ENCODE measurements at regions not wholly inside any gene's neighbourhood (a gene's known extent, or its start where the extent isn't known, plus 50 kb on each side); places are given as distances from the start of the nearest gene placed in this dataset.

DNA sequence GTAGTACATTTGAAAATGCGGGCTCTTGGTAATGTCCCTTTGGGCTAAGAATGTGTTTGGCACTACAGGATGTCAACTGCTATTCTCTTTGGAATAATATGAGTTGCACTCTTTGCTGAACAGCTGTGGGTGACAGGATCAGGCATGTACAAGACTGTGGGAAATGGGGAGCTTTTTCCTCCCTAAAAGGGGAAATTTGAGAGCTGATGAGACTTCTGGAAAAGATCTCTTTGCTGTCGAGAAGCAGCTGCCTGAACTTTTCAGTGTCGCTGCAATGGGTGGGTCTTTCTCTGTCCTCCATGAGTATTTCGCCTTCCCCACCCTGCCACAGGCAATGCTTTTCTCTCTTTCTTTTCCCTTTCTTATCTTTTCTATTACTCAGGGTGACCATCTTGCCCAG lies 762.2 kb upstream of the GCFC2 start (continued):
- TF ChIP-seq SOX15 (CRISPR knock-in tag; IDR thresholded peaks at IDR 0.05) = no peak
- TF ChIP-seq, protein P1, sequence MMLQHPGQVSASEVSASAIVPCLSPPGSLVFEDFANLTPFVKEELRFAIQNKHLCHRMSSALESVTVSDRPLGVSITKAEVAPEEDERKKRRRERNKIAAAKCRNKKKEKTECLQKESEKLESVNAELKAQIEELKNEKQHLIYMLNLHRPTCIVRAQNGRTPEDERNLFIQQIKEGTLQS (CRISPR knock-in tag; conservative IDR thresholded peaks at IDR 0.05) = no peak
- TF ChIP-seq, protein P2, sequence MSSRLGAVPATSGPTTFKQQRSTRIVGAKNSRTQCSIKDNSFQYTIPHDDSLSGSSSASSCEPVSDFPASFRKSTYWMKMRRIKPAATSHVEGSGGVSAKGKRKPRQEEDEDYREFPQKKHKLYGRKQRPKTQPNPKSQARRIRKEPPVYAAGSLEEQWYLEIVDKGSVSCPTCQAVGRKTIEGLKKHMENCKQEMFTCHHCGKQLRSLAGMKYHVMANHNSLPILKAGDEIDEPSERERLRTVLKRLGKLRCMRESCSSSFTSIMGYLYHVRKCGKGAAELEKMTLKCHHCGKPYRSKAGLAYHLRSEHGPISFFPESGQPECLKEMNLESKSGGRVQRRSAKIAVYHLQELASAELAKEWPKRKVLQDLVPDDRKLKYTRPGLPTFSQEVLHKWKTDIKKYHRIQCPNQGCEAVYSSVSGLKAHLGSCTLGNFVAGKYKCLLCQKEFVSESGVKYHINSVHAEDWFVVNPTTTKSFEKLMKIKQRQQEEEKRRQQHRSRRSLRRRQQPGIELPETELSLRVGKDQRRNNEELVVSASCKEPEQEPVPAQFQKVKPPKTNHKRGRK (CRISPR knock-in tag; IDR thresholded peaks at IDR 0.05; ENCODE audit: borderline replicate concordance) = no peak
- TF ChIP-seq TEAD1 (CRISPR knock-in tag; IDR thresholded peaks at IDR 0.05) = no peak
- no peak for TF ChIP-seq ZNF416 (CRISPR knock-in tag; IDR thresholded peaks at IDR 0.05)
- TF ChIP-seq GRHL2 (CRISPR knock-in tag; IDR thresholded peaks at IDR 0.05; ENCODE audit: insufficient replicate concordance, severe bottlenecking) = no peak
- TF ChIP-seq FOXP1 (CRISPR knock-in tag; IDR thresholded peaks at IDR 0.05; ENCODE audit: borderline replicate concordance) = no peak
- TF ChIP-seq RORB (CRISPR knock-in tag; IDR thresholded peaks at IDR 0.05) = no peak
- TF ChIP-seq, protein P3, sequence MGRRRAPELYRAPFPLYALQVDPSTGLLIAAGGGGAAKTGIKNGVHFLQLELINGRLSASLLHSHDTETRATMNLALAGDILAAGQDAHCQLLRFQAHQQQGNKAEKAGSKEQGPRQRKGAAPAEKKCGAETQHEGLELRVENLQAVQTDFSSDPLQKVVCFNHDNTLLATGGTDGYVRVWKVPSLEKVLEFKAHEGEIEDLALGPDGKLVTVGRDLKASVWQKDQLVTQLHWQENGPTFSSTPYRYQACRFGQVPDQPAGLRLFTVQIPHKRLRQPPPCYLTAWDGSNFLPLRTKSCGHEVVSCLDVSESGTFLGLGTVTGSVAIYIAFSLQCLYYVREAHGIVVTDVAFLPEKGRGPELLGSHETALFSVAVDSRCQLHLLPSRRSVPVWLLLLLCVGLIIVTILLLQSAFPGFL (CRISPR knock-in tag; IDR thresholded peaks at IDR 0.05; ENCODE audit: borderline replicate concordance) = no peak

DNA sequence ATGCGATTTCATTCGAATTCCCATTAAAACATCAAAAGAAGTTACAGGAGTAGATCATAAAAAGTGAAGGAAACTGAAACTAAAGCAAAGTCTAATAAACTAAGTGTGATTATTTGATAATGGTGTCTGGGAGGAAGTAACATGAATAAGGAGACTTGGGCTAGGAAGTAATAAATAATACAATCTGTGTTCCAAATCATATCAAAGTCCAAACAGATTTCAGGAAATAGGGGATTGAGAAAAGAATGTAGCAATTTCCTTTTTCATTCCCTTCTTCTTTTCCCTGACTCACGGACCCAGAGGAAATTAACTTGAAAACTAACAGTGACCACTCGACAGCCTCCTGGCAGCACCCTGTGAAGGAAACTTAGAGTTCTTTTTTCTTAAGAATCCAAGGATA lies 758.4 kb upstream of the GCFC2 start:
- DNase-seq (ENCODE audit: low spot score) = no peak
- Mint-ChIP-seq H3K4me1 (peaks cover 41% of the 10 kb centered on the region), H3K9me3 (peaks cover 22% of the 10 kb centered on the region), H3K4me3 (no peak overlapping the region), H3K36me3 (peaks cover 21% of the 10 kb centered on the region), H3K27ac (peak overlapping the region; percentile 28; the same call in 1 of the 2 replicates), H3K27me3 (ENCODE audit: low read depth) (no peaks in the 10 kb centered on the region)
- no peak for TF ChIP-seq MXD4 (CRISPR knock-in tag; IDR thresholded peaks at IDR 0.05; ENCODE audit: borderline replicate concordance)
- no peak for TF ChIP-seq IRF2 (CRISPR knock-in tag; IDR thresholded peaks at IDR 0.05; ENCODE audit: borderline replicate concordance, low read depth)
- TF ChIP-seq, protein P4, sequence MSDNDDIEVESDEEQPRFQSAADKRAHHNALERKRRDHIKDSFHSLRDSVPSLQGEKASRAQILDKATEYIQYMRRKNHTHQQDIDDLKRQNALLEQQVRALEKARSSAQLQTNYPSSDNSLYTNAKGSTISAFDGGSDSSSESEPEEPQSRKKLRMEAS (CRISPR knock-in tag; IDR thresholded peaks at IDR 0.05) = no peak
- TF ChIP-seq HMGA2 (CRISPR knock-in tag; IDR thresholded peaks at IDR 0.05) = no peak
- TF ChIP-seq SMAD3 (CRISPR knock-in tag; IDR thresholded peaks at IDR 0.05; ENCODE audit: borderline replicate concordance) = no peak
- TF ChIP-seq, protein P5, sequence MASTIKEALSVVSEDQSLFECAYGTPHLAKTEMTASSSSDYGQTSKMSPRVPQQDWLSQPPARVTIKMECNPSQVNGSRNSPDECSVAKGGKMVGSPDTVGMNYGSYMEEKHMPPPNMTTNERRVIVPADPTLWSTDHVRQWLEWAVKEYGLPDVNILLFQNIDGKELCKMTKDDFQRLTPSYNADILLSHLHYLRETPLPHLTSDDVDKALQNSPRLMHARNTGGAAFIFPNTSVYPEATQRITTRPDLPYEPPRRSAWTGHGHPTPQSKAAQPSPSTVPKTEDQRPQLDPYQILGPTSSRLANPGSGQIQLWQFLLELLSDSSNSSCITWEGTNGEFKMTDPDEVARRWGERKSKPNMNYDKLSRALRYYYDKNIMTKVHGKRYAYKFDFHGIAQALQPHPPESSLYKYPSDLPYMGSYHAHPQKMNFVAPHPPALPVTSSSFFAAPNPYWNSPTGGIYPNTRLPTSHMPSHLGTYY (CRISPR knock-in tag; IDR thresholded peaks at IDR 0.05) = no peak
- TF ChIP-seq KAT7 (CRISPR knock-in tag; IDR thresholded peaks at IDR 0.05; ENCODE audit: borderline replicate concordance) = no peak
- CTCF ChIA-PET = interaction anchor here (1.0 kb wide), 1 partner anchor 131 kb away, joined by 3 read pairs; no protein-coding TSS in a partner anchor
- ATAC-seq = no peak
- POLR2A ChIA-PET = no interaction called here

DNA sequence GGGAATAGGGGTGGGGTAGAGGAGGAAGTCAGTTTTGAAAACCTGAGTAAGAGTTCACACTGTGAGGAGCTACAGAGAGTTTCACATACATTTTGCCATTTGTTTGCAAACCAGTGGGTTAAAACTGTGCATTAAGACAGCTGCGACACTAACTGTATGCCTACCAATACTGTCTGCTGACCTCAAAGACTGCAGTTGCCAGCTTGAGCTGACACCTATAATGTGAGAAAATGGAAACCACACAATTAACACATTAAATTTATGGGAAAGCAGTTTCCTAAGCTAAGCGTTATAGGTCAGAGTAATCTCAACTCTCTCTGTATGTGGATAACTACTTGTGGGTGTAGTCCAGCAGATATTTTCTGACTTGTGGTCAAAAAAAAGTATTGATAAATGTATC lies 756.6 kb upstream of the GCFC2 start:
- ChIA-PET POLR2A (no interaction called here), CTCF (interaction anchor here (1.1 kb wide), 1 partner anchor 133 kb away, joined by 3 read pairs; no protein-coding TSS in a partner anchor)
- no peaks in the 10 kb centered on the region for H3K27me3 Mint-ChIP-seq (ENCODE audit: low read depth)
- DNase-seq (ENCODE audit: low spot score) (no peak), ATAC-seq (no peak)
- TF ChIP-seq, protein P6, sequence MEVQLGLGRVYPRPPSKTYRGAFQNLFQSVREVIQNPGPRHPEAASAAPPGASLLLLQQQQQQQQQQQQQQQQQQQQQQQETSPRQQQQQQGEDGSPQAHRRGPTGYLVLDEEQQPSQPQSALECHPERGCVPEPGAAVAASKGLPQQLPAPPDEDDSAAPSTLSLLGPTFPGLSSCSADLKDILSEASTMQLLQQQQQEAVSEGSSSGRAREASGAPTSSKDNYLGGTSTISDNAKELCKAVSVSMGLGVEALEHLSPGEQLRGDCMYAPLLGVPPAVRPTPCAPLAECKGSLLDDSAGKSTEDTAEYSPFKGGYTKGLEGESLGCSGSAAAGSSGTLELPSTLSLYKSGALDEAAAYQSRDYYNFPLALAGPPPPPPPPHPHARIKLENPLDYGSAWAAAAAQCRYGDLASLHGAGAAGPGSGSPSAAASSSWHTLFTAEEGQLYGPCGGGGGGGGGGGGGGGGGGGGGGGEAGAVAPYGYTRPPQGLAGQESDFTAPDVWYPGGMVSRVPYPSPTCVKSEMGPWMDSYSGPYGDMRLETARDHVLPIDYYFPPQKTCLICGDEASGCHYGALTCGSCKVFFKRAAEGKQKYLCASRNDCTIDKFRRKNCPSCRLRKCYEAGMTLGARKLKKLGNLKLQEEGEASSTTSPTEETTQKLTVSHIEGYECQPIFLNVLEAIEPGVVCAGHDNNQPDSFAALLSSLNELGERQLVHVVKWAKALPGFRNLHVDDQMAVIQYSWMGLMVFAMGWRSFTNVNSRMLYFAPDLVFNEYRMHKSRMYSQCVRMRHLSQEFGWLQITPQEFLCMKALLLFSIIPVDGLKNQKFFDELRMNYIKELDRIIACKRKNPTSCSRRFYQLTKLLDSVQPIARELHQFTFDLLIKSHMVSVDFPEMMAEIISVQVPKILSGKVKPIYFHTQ (CRISPR knock-in tag; IDR thresholded peaks at IDR 0.05) = no peak
- TF ChIP-seq, protein P7, sequence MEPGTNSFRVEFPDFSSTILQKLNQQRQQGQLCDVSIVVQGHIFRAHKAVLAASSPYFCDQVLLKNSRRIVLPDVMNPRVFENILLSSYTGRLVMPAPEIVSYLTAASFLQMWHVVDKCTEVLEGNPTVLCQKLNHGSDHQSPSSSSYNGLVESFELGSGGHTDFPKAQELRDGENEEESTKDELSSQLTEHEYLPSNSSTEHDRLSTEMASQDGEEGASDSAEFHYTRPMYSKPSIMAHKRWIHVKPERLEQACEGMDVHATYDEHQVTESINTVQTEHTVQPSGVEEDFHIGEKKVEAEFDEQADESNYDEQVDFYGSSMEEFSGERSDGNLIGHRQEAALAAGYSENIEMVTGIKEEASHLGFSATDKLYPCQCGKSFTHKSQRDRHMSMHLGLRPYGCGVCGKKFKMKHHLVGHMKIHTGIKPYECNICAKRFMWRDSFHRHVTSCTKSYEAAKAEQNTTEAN (CRISPR knock-in tag; IDR thresholded peaks at IDR 0.05) = no peak
- TF ChIP-seq MXD4 (CRISPR knock-in tag; IDR thresholded peaks at IDR 0.05; ENCODE audit: borderline replicate concordance) (no peak), ZNF416 (CRISPR knock-in tag; IDR thresholded peaks at IDR 0.05) (no peak), CBFB (CRISPR knock-in tag; IDR thresholded peaks at IDR 0.05; ENCODE audit: low read depth) (no peak), TEAD4 (CRISPR knock-in tag; IDR thresholded peaks at IDR 0.05) (no peak), ZNF219 (CRISPR knock-in tag; IDR thresholded peaks at IDR 0.05; ENCODE audit: borderline replicate concordance) (no peak)
- H3K36me3 Mint-ChIP-seq = peaks cover 10% of the 10 kb centered on the region
- peaks cover 28% of the 10 kb centered on the region for H3K4me1 Mint-ChIP-seq
- peaks cover 11% of the 10 kb centered on the region for H3K9me3 Mint-ChIP-seq
- no peak overlapping the region for H3K27ac Mint-ChIP-seq
- H3K4me3 Mint-ChIP-seq = no peak overlapping the region
